ENCODE measurements at regions not wholly inside any gene's neighbourhood (a gene's known extent, or its start where the extent isn't known, plus 50 kb on each side); places are given as distances from the start of the nearest gene placed in this dataset.

GRCh38 chr2:128833664-128834027 is 515.0 kb upstream of the HS6ST1 start:
- intact Hi-C loops (cut with DNase I): no loop called here
- no peak for TF ChIP-seq EP300 (IDR thresholded peaks at IDR 0.05)
- no peak for TF ChIP-seq POLR2A (IDR thresholded peaks at IDR 0.05)
- TF ChIP-seq CTCF (IDR thresholded peaks at IDR 0.05): no peak
- WGBS, 3 donors: 87 to 88% (median 87%) methylated on average over 6 of the region's 6 CpGs
- H3K27me3 ChIP-seq: no peaks in the 10 kb centered on the region
- no peak overlapping the region for H3K4me3 ChIP-seq
- no peak for DNase-seq
- H3K4me1 ChIP-seq (ENCODE audit: insufficient read depth): no peaks in the 10 kb centered on the region
- no peak overlapping the region for H3K27ac ChIP-seq
- no peaks in the 10 kb centered on the region for H3K36me3 ChIP-seq
- no peaks in the 10 kb centered on the region for H3K9me3 ChIP-seq

- 72 to 75% (median 74%) methylated on average over 8 of the region's 8 CpGs for WGBS, 3 donors
Measured at GRCh38 chr2:128834207-128834879, 515.7 kb upstream of the HS6ST1 start.

DNA sequence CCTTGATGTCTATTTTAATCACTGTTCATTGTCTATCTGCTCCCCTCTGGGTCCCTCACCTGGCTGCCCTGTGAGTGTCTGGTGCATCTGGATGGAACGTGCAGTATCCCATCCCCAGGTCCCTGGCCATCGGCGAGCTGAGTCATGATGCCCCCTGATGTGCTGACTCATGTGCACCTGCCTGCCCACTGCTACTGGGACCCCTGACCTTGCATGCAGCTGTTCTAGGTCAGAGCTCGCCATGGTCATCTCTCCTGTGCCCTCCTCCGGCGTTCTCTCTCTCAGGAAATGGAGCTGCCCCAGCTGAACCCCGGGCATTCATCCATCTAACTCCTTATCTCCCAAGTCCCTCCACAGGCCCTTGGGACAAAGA is 516.2 kb upstream of the HS6ST1 start:
- 75 to 82% (median 81%) methylated on average over 7 of the region's 7 CpGs for WGBS, 3 donors
- TF ChIP-seq POLR2A (IDR thresholded peaks at IDR 0.05) (no peak), CTCF (IDR thresholded peaks at IDR 0.05) (no peak), EP300 (IDR thresholded peaks at IDR 0.05) (no peak)

More at GRCh38 chr2:128834207-128834879, 515.7 kb upstream of the HS6ST1 start:
- Histone ChIP-seq H3K4me3 (no peak overlapping the region), H3K27ac (no peak overlapping the region), H3K4me1 (ENCODE audit: insufficient read depth) (no peaks in the 10 kb centered on the region), H3K9me3 (no peaks in the 10 kb centered on the region), H3K36me3 (no peaks in the 10 kb centered on the region), H3K27me3 (no peaks in the 10 kb centered on the region)
- TF ChIP-seq CTCF (IDR thresholded peaks at IDR 0.05): no peak
- TF ChIP-seq POLR2A (IDR thresholded peaks at IDR 0.05): no peak
- no peak for TF ChIP-seq EP300 (IDR thresholded peaks at IDR 0.05)
- no peak for DNase-seq
- intact Hi-C loops (cut with DNase I): no loop called here

DNA sequence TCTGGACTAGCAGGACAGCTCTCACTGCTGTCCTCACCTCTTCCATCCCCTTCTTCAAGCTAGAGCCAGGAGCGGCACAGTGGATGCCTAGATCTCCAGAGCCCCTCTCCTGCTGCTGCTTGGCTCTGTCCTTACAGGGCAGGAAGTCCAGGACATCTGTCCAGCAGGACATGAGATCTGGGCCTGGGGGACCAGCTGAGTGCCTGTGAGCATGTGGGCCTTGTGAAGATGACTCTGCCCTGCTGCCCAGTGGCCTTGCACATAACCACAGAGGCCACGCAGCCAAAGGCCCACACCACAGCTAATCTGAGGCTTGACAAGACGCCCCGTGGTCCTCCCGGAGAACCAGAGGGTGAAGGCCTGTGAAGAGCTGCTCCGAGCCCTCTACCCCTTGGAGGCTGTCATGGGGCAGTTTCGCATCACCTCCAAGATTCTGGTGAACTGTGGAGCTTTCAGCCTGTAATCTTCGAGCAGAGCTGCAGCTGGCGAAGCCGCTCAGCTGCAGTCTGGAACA is 516.7 kb upstream of the HS6ST1 start:
- no peak for DNase-seq
- intact Hi-C loops (cut with DNase I): no loop called here
- no peaks in the 10 kb centered on the region for H3K4me1 ChIP-seq (ENCODE audit: insufficient read depth)
- TF ChIP-seq POLR2A (IDR thresholded peaks at IDR 0.05) (no peak), EP300 (IDR thresholded peaks at IDR 0.05) (no peak), CTCF (IDR thresholded peaks at IDR 0.05) (no peak)
- H3K27ac ChIP-seq: no peak overlapping the region
- WGBS, 3 donors: 85 to 88% (median 86%) methylated on average over 10 of the region's 10 CpGs
- H3K27me3 ChIP-seq: no peaks in the 10 kb centered on the region
- H3K9me3 ChIP-seq: no peaks in the 10 kb centered on the region
- H3K4me3 ChIP-seq: no peak overlapping the region
- H3K36me3 ChIP-seq: no peaks in the 10 kb centered on the region

More for the DNA sequence above, 516.2 kb upstream of the HS6ST1 start:
- no peaks in the 10 kb centered on the region for H3K27me3 ChIP-seq
- H3K4me1 ChIP-seq (ENCODE audit: insufficient read depth): no peaks in the 10 kb centered on the region
- H3K4me3 ChIP-seq: no peak overlapping the region
- no peaks in the 10 kb centered on the region for H3K36me3 ChIP-seq
- H3K27ac ChIP-seq: no peak overlapping the region
- intact Hi-C loops (cut with DNase I): no loop called here
- DNase-seq: no peak
- H3K9me3 ChIP-seq: no peaks in the 10 kb centered on the region

Data from ovary (tissue), 7 donors.